ENCODE measurements at regions not wholly inside any gene's neighbourhood (a gene's known extent, or its start where the extent isn't known, plus 50 kb on each side); places are given as distances from the start of the nearest gene placed in this dataset.

GRCh38 chr4:187378441-187378840 lies 617.1 kb upstream of the ZFP42 start:
- no peak for DNase-seq
- Histone ChIP-seq H3K9me3 (no peaks in the 10 kb centered on the region), H3K36me3 (no peaks in the 10 kb centered on the region), H3K4me3 (no peak overlapping the region), H3K27me3 (no peaks in the 10 kb centered on the region), H3K27ac (no peak overlapping the region), H3K4me1 (peaks cover 0 to 7% (median 0%) of the 10 kb centered on the region in 4 donors)
- 69 to 76% methylated on average over 3 of the region's 3 CpGs for WGBS, 2 donors (ENCODE audit: low coverage in 1 of 2)
- in situ Hi-C loops (cut with MboI; ENCODE audit: low pct_ligation_motif_present in 1 of 4, low pct_unique_long_range_greater_than_20kb in 1 of 4, low sequenced_read_pairs in 3 of 4) (no loop called here), intact Hi-C loops (cut with DNase I; ENCODE audit: low total_unique reads) (no loop called here)
- TF ChIP-seq POLR2AphosphoS5 (IDR thresholded peaks at IDR 0.05): no peak
- no peak for TF ChIP-seq EP300 (IDR thresholded peaks at IDR 0.05; ENCODE audit: low read depth)
- TF ChIP-seq POLR2A (IDR thresholded peaks at IDR 0.05): no peak
- no peak for TF ChIP-seq CTCF (IDR thresholded peaks at IDR 0.05)

- in situ Hi-C loops (cut with MboI; ENCODE audit: low pct_ligation_motif_present in 1 of 4, low pct_unique_long_range_greater_than_20kb in 1 of 4, low sequenced_read_pairs in 3 of 4): no loop called here
- DNase-seq: peak; percentile 38
- intact Hi-C loops (cut with DNase I; ENCODE audit: low total_unique reads): no loop called here
- Histone ChIP-seq H3K4me3 (no peak overlapping the region), H3K36me3 (no peaks in the 10 kb centered on the region), H3K27ac (no peak overlapping the region), H3K4me1 (no peaks in the 10 kb centered on the region), H3K27me3 (no peaks in the 10 kb centered on the region), H3K9me3 (no peaks in the 10 kb centered on the region)
- 60 to 64% methylated on average over 4 of the region's 4 CpGs for WGBS, 2 donors (ENCODE audit: low coverage in 1 of 2)
- TF ChIP-seq CTCF (IDR thresholded peaks at IDR 0.05): peak; percentile 9 to 34 (median 31)
- no peak for TF ChIP-seq POLR2AphosphoS5 (IDR thresholded peaks at IDR 0.05)
- TF ChIP-seq EP300 (IDR thresholded peaks at IDR 0.05; ENCODE audit: low read depth): no peak
- no peak for TF ChIP-seq POLR2A (IDR thresholded peaks at IDR 0.05)
Measured at GRCh38 chr4:187380181-187380581, 615.4 kb upstream of the ZFP42 start.

- intact Hi-C loops (cut with DNase I; ENCODE audit: low total_unique reads): no loop called here
- in situ Hi-C loops (cut with MboI; ENCODE audit: low pct_ligation_motif_present in 1 of 4, low pct_unique_long_range_greater_than_20kb in 1 of 4, low sequenced_read_pairs in 3 of 4): no loop called here
- TF ChIP-seq EP300 (IDR thresholded peaks at IDR 0.05; ENCODE audit: low read depth) (no peak), POLR2A (IDR thresholded peaks at IDR 0.05) (no peak), POLR2AphosphoS5 (IDR thresholded peaks at IDR 0.05) (no peak), CTCF (IDR thresholded peaks at IDR 0.05) (no peak)
- no peaks in the 10 kb centered on the region for H3K9me3 ChIP-seq
- DNase-seq: no peak
- H3K36me3 ChIP-seq: no peaks in the 10 kb centered on the region
- no peak overlapping the region for H3K4me3 ChIP-seq
- no peaks in the 10 kb centered on the region for H3K27me3 ChIP-seq
- no peak overlapping the region for H3K27ac ChIP-seq
- no peaks in the 10 kb centered on the region for H3K4me1 ChIP-seq
Measured at GRCh38 chr4:187383181-187383580, 612.4 kb upstream of the ZFP42 start.

GRCh38 chr4:187387739-187388138 lies 607.8 kb upstream of the ZFP42 start:
- TF ChIP-seq POLR2A (IDR thresholded peaks at IDR 0.05): no peak
- no peak for TF ChIP-seq POLR2AphosphoS5 (IDR thresholded peaks at IDR 0.05)
- no peak for TF ChIP-seq EP300 (IDR thresholded peaks at IDR 0.05; ENCODE audit: low read depth)
- no peak for TF ChIP-seq CTCF (IDR thresholded peaks at IDR 0.05)
- Histone ChIP-seq H3K27me3 (no peaks in the 10 kb centered on the region), H3K9me3 (no peaks in the 10 kb centered on the region), H3K36me3 (no peaks in the 10 kb centered on the region), H3K4me3 (no peak overlapping the region), H3K4me1 (no peaks in the 10 kb centered on the region), H3K27ac (no peak overlapping the region)
- in situ Hi-C loops (cut with MboI; ENCODE audit: low pct_ligation_motif_present in 1 of 4, low pct_unique_long_range_greater_than_20kb in 1 of 4, low sequenced_read_pairs in 3 of 4): no loop called here
- 45 to 57% methylated on average over 3 to 5 of the region's 5 CpGs for WGBS, 2 donors (ENCODE audit: low coverage in 1 of 2)
- intact Hi-C loops (cut with DNase I; ENCODE audit: low total_unique reads): no loop called here
- DNase-seq: no peak

All from transverse colon (tissue), 4 donors.